Neural cell (in vitro differentiated cells): ENCODE measurements at regions not wholly inside any gene's neighbourhood (a gene's known extent, or its start where the extent isn't known, plus 50 kb on each side); places are given as distances from the start of the nearest gene placed in this dataset.

Experiments
- H2AFZ ChIP-seq: fragments of 200-600, 300-800 bp; sonication (generic), shearing (Covaris generic); 2 replicates; pipeline ENCODE4 v1.6.0; 2014; ENCODE audit warnings: low read depth, mild to moderate bottlenecking, antibody characterized with exemption, low read length, moderate library complexity
- H3F3A ChIP-seq: fragments of 200-600 bp; shearing (Covaris generic); 2 replicates; pipeline ENCODE4 v1.6.1; 2016; ENCODE audit warnings: mild to moderate bottlenecking, moderate library complexity, mixed read lengths, antibody characterized with exemption, low read length; ENCODE audit not compliant: insufficient read depth, poor library complexity, severe bottlenecking
- H3K27ac ChIP-seq: fragments of 200-600, 300-800 bp; sonication (generic), shearing (Covaris generic); 2 replicates; pipeline ENCODE4 v1.5.1; 2014; ENCODE audit warnings: mild to moderate bottlenecking, low read length, moderate library complexity
- H3K27me3 ChIP-seq: fragments of 300-800, 200-600 bp; sonication (generic), shearing (Covaris generic); 2 replicates; pipeline ENCODE4 v1.6.0; 2014; ENCODE audit warnings: mild to moderate bottlenecking, low read depth, low read length, moderate library complexity; ENCODE audit not compliant: insufficient read depth
- H3K36me3 ChIP-seq: fragments of 300-800, 200-600 bp; sonication (generic), shearing (Covaris generic); 2 replicates; pipeline ENCODE4 v1.5.1; 2014; ENCODE audit warnings: mild to moderate bottlenecking, antibody characterized with exemption, low read length, moderate library complexity; ENCODE audit not compliant: insufficient read depth
- H3K4me2 ChIP-seq: fragments of 300-800, 200-600 bp; sonication (generic), shearing (Covaris generic); 2 replicates; pipeline ENCODE4 v1.6.0; 2014; ENCODE audit warnings: mild to moderate bottlenecking, low read length
- H3K4me3 ChIP-seq: fragments of 300-800, 200-600 bp; sonication (generic), shearing (Covaris generic); 2 replicates; pipeline ENCODE4 v1.5.1; 2014; ENCODE audit warnings: mild to moderate bottlenecking, low read length, moderate library complexity
- H3K79me2 ChIP-seq: fragments of 200-600 bp; shearing (Covaris generic); replicated peaks from 2 replicates; pipeline ENCODE4 v1.6.0; 2014; ENCODE audit warnings: mild to moderate bottlenecking, low read length, moderate library complexity; ENCODE audit not compliant: insufficient read depth
- H3K9ac ChIP-seq: fragments of 300-800, 200-600 bp; sonication (generic), shearing (Covaris generic); 2 replicates; pipeline ENCODE4 v1.6.1; 2016; ENCODE audit warnings: mild to moderate bottlenecking, low read length, mixed read lengths
- H3K9me2 ChIP-seq: fragments of 200-600 bp; shearing (Covaris generic); 2 replicates; pipeline ENCODE4 v1.6.1; 2016; ENCODE audit warnings: mild to moderate bottlenecking, low read length, mixed read lengths; ENCODE audit not compliant: insufficient read depth
- H3K9me3 ChIP-seq: fragments of 200-600, 300-800 bp; sonication (generic), shearing (Covaris generic); 2 replicates; pipeline ENCODE4 v1.6.1; 2016; ENCODE audit warnings: mild to moderate bottlenecking, mixed run types, low read length, moderate library complexity, mixed read lengths
- H4K20me1 ChIP-seq: fragments of 200-600 bp; shearing (Covaris generic); 2 replicates; pipeline ENCODE4 v1.6.1; 2016; ENCODE audit warnings: mild to moderate bottlenecking, mixed run types; ENCODE audit not compliant: insufficient read depth
- EP300 ChIP-seq: fragments of 450-650 bp; conservative IDR thresholded peaks from 2 replicates; pipeline ENCODE4 v1.6.1; 2014; ENCODE audit warnings: antibody characterized with exemption, mild to moderate bottlenecking, moderate library complexity; ENCODE audit not compliant: poor library complexity, severe bottlenecking
- EZH2 ChIP-seq: fragments of 200-600, 300-800 bp; shearing (Covaris generic), sonication (generic); IDR thresholded peaks from 2 replicates; pipeline ENCODE4 v1.6.1; 2014; ENCODE audit warnings: antibody characterized with exemption, low read length, borderline replicate concordance, mild to moderate bottlenecking; ENCODE audit not compliant: insufficient read depth, poor library complexity, severe bottlenecking
- MXI1 ChIP-seq: fragments of 450-650 bp; conservative IDR thresholded peaks from 2 replicates; pipeline ENCODE4 v1.6.1; 2014; ENCODE audit warnings: antibody characterized with exemption, mild to moderate bottlenecking; ENCODE audit not compliant: poor library complexity, severe bottlenecking
- POLR2AphosphoS5 ChIP-seq: IDR thresholded peaks from 2 replicates; pipeline ENCODE4 v1.6.1; 2012
- RAD21 ChIP-seq: fragments of 450-650 bp; conservative IDR thresholded peaks from 2 replicates; pipeline ENCODE4 v1.6.1; 2014; ENCODE audit warnings: antibody characterized with exemption, mild to moderate bottlenecking, moderate library complexity
- REST ChIP-seq: IDR thresholded peaks from 2 replicates; pipeline ENCODE4 v1.6.1; 2012; ENCODE audit warnings: borderline replicate concordance
- SMC3 ChIP-seq: fragments of 450-650 bp; conservative IDR thresholded peaks from 2 replicates; pipeline ENCODE4 v1.6.1; 2014; ENCODE audit warnings: antibody characterized with exemption, mild to moderate bottlenecking, moderate library complexity; ENCODE audit not compliant: poor library complexity
- TAF1 ChIP-seq: IDR thresholded peaks from 2 replicates; pipeline ENCODE4 v1.6.1; 2012; ENCODE audit warnings: low read depth
- TF ChIP-seq, protein P1 (sequence below): fragments of 450-650 bp; IDR thresholded peaks from 2 replicates; pipeline ENCODE4 v1.5.1; 2014; ENCODE audit warnings: antibody characterized with exemption, mild to moderate bottlenecking, moderate library complexity; ENCODE audit not compliant: poor library complexity, severe bottlenecking

DNA sequence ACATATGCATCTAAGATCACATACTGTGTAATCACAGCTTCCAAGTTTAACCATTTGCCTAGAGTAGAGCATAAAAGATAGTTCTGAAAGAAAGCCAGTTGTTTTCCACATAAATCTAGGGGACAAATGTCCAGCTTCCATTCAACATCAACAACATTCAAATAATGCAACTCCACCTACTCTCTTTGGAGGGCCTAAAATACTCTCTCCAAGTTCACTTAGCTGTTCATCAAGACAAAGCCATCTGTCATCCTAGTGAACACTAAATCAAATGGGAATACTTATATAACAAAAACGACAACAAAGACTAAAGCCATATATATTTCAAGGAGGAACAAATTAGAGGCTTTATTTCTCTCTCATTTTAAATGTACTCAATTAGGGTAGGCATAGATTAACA, 221.5 kb upstream of the CDH2 start:
- Histone ChIP-seq H3K4me2 (no peak overlapping the region), H3F3A (no peaks in the 10 kb centered on the region), H3K9me2 (no peaks in the 10 kb centered on the region), H3K36me3 (no peaks in the 10 kb centered on the region), H3K9ac (no peak overlapping the region), H3K79me2 (no peaks in the 10 kb centered on the region), H2AFZ (no peak overlapping the region), H4K20me1 (no peaks in the 10 kb centered on the region), H3K27me3 (no peaks in the 10 kb centered on the region), H3K4me3 (no peak overlapping the region), H3K9me3 (no peaks in the 10 kb centered on the region), H3K27ac (no peak overlapping the region)
- no peak for TF ChIP-seq TAF1
- TF ChIP-seq EZH2 = no peak
- no peak for TF ChIP-seq REST
- TF ChIP-seq MXI1 = no peak
- TF ChIP-seq POLR2AphosphoS5 = no peak
- TF ChIP-seq SMC3 = no peak
- TF ChIP-seq EP300 = no peak
- TF ChIP-seq, protein P1, sequence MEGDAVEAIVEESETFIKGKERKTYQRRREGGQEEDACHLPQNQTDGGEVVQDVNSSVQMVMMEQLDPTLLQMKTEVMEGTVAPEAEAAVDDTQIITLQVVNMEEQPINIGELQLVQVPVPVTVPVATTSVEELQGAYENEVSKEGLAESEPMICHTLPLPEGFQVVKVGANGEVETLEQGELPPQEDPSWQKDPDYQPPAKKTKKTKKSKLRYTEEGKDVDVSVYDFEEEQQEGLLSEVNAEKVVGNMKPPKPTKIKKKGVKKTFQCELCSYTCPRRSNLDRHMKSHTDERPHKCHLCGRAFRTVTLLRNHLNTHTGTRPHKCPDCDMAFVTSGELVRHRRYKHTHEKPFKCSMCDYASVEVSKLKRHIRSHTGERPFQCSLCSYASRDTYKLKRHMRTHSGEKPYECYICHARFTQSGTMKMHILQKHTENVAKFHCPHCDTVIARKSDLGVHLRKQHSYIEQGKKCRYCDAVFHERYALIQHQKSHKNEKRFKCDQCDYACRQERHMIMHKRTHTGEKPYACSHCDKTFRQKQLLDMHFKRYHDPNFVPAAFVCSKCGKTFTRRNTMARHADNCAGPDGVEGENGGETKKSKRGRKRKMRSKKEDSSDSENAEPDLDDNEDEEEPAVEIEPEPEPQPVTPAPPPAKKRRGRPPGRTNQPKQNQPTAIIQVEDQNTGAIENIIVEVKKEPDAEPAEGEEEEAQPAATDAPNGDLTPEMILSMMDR = no peak
- no peak for TF ChIP-seq RAD21

- no peaks in the 10 kb centered on the region for H4K20me1 ChIP-seq
- H3K79me2 ChIP-seq = no peaks in the 10 kb centered on the region
- no peak overlapping the region for H3K27ac ChIP-seq
- H3K9me2 ChIP-seq = no peaks in the 10 kb centered on the region
- no peaks in the 10 kb centered on the region for H3F3A ChIP-seq
- no peaks in the 10 kb centered on the region for H3K36me3 ChIP-seq
- no peak overlapping the region for H3K4me2 ChIP-seq
- H3K27me3 ChIP-seq = no peaks in the 10 kb centered on the region
- H3K9ac ChIP-seq = no peak overlapping the region
- no peak for TF ChIP-seq EP300
- TF ChIP-seq, protein P1 = no peak
- H3K4me3 ChIP-seq = no peak overlapping the region
- H3K9me3 ChIP-seq = peaks cover 6% of the 10 kb centered on the region
- no peak overlapping the region for H2AFZ ChIP-seq
Measured at GRCh38 chr18:28390022-28390421, 213.1 kb upstream of the CDH2 start.
